BLaER1 treated with 17β-estradiol and CSF1 and Interleukin-3, amounts not matched to agents 10 nM and 100 nM (cell line): ENCODE measurements at regions not wholly inside any gene's neighbourhood (a gene's known extent, or its start where the extent isn't known, plus 50 kb on each side); places are given as distances from the start of the nearest gene placed in this dataset.
"Not testable (repeated sequence)": the region's sequence is repeated elsewhere in the genome, so short reads cannot be mapped to it uniquely, and the experiment has no call there.

ENCODE experiments used
- H3K27ac ChIP-seq, 11 experiments: shearing (Covaris generic); formaldehyde crosslinking; 2 replicates each; pipeline ENCODE4 v1.8.1; 2022
- H3K27me3 ChIP-seq, 11 experiments: shearing (Covaris generic); formaldehyde crosslinking; 2 replicates each; pipeline ENCODE4 v1.8.1; 2022
- H3K36me3 ChIP-seq, 11 experiments: shearing (Covaris generic); formaldehyde crosslinking; 2 replicates each; pipeline ENCODE4 v1.8.1; 2022
- H3K4me1 ChIP-seq, 10 experiments: shearing (Covaris generic); formaldehyde crosslinking; 2 replicates each; pipeline ENCODE4 v1.8.1; 2022
- H3K4me2 ChIP-seq, 11 experiments: shearing (Covaris generic); formaldehyde crosslinking; 2 replicates each; pipeline ENCODE4 v1.8.1; 2022
- H3K4me3 ChIP-seq, 10 experiments: shearing (Covaris generic); formaldehyde crosslinking; 2 replicates each; pipeline ENCODE4 v1.8.1; 2022
- H3K9ac ChIP-seq, 11 experiments: shearing (Covaris generic); formaldehyde crosslinking; 2 replicates each; pipeline ENCODE4 v1.8.1; 2022
- H3K9me3 ChIP-seq, 11 experiments: shearing (Covaris generic); formaldehyde crosslinking; replicated peaks in 1 of 11; 2 replicates each; pipeline ENCODE4 v1.8.1; 2022
- H4K20me1 ChIP-seq, 11 experiments: shearing (Covaris generic); formaldehyde crosslinking; 2 replicates each; pipeline ENCODE4 v1.8.1; 2022
- Cebpa-rat ChIP-seq, 11 experiments: shearing (Covaris generic); IDR thresholded peaks; 2 replicates each; pipeline ENCODE4 v1.8.1; 2022

- Histone ChIP-seq H3K9ac (no peak overlapping the region), H3K27ac (no peak overlapping the region), H3K4me1 (peaks cover 4 to 15% (median 12%) of the 10 kb centered on the region in 10 experiments; a peak in 16 of 20 replicates), H3K4me3 (peak overlapping the region in 4 of 10 experiments; percentile 72 to 74 (median 74); a peak in 3 of 20 replicates), H3K9me3 (peaks cover 0 to 9% (median 5%) of the 10 kb centered on the region in 11 experiments; a peak in 8 of 22 replicates), H3K27me3 (no peaks in the 10 kb centered on the region), H4K20me1 (no peaks in the 10 kb centered on the region), H3K4me2 (peak overlapping the region in 10 of 11 experiments; percentile 65 to 83 (median 78); a peak in 18 of 22 replicates), H3K36me3 (no peaks in the 10 kb centered on the region)
- no peak for TF ChIP-seq Cebpa-rat (IDR thresholded peaks at IDR 0.05)
Observed at GRCh38 chr12:9449181-9449580, 158.5 kb downstream of the KLRB1 start.

- H4K20me1 ChIP-seq, H3K27me3 ChIP-seq, H3K9me3 ChIP-seq, H3K36me3 ChIP-seq: not testable (repeated sequence)
- Histone ChIP-seq H3K9ac (peak overlapping the region; percentile 66 to 85 (median 81)), H3K4me3 (peak overlapping the region; percentile 69 to 81 (median 74)), H3K27ac (peak overlapping the region in 3 of 11 experiments; percentile 76 to 79 (median 77); a peak in 4 of 22 replicates), H3K4me2 (peak overlapping the region; percentile 65 to 83 (median 78)), H3K4me1 (peaks cover 4 to 15% (median 12%) of the 10 kb centered on the region in 10 experiments; a peak in 16 of 20 replicates)
Observed at GRCh38 chr12:9448648-9449047, 159.1 kb downstream of the KLRB1 start.

GRCh38 chr12:9447791-9448614, 159.7 kb downstream of the KLRB1 start:
- Histone ChIP-seq H3K4me3 (peak overlapping the region; percentile 69 to 81 (median 74)), H3K9ac (peak overlapping the region; percentile 66 to 85 (median 81)), H3K4me1 (peaks cover 6 to 18% (median 12%) of the 10 kb centered on the region in 10 experiments; a peak in 17 of 20 replicates), H3K4me2 (peak overlapping the region; percentile 65 to 83 (median 78)), H3K27ac (peak overlapping the region in 9 of 11 experiments; percentile 46 to 79 (median 72); a peak in 18 of 22 replicates)
- not testable (repeated sequence) for H3K27me3 ChIP-seq, H3K9me3 ChIP-seq, H4K20me1 ChIP-seq, H3K36me3 ChIP-seq

GRCh38 chr12:9446883-9447761, 160.6 kb downstream of the KLRB1 start:
- peak overlapping the region in 9 of 11 experiments; percentile 46 to 79 (median 72); a peak in 18 of 22 replicates for H3K27ac ChIP-seq
- H3K4me2 ChIP-seq = peak overlapping the region; percentile 65 to 83 (median 78)
- peak overlapping the region; percentile 69 to 81 (median 74) for H3K4me3 ChIP-seq

GRCh38 chr12:9440428-9440827, 167.3 kb downstream of the KLRB1 start:
- H3K9me3 ChIP-seq, H3K27ac ChIP-seq, H3K36me3 ChIP-seq, H3K4me3 ChIP-seq, H3K27me3 ChIP-seq, H3K9ac ChIP-seq, H4K20me1 ChIP-seq, H3K4me1 ChIP-seq, H3K4me2 ChIP-seq: not testable (repeated sequence)

More at GRCh38 chr12:9446883-9447761, 160.6 kb downstream of the KLRB1 start:
- Histone ChIP-seq H3K4me1 (peaks cover 8 to 19% (median 12%) of the 10 kb centered on the region in 10 experiments; a peak in 17 of 20 replicates), H3K9ac (peak overlapping the region; percentile 66 to 85 (median 81); a peak in 21 of 22 replicates)
- not testable (repeated sequence) for H3K27me3 ChIP-seq, H4K20me1 ChIP-seq, H3K9me3 ChIP-seq, H3K36me3 ChIP-seq

GRCh38 chr12:9435682-9436081, 172.0 kb downstream of the KLRB1 start:
- not testable (repeated sequence) for H3K4me2 ChIP-seq, H4K20me1 ChIP-seq, H3K9ac ChIP-seq, H3K4me3 ChIP-seq, H3K27me3 ChIP-seq, H3K36me3 ChIP-seq, H3K9me3 ChIP-seq, H3K4me1 ChIP-seq, H3K27ac ChIP-seq

- not testable (repeated sequence) for H3K9me3 ChIP-seq, H3K9ac ChIP-seq, H3K4me1 ChIP-seq, H3K4me2 ChIP-seq, H4K20me1 ChIP-seq, H3K27me3 ChIP-seq, H3K27ac ChIP-seq, H3K4me3 ChIP-seq
- H3K36me3 ChIP-seq = peaks cover 0 to 12% (median 0%) of the 10 kb centered on the region in 11 experiments; a peak in 5 of 22 replicates
Observed at GRCh38 chr12:9430385-9430784, 177.3 kb downstream of the KLRB1 start.

GRCh38 chr12:9428856-9429255, 178.9 kb downstream of the KLRB1 start:
- H3K4me2 ChIP-seq, H3K4me1 ChIP-seq, H3K27me3 ChIP-seq, H3K9me3 ChIP-seq, H3K4me3 ChIP-seq, H4K20me1 ChIP-seq, H3K9ac ChIP-seq, H3K27ac ChIP-seq: not testable (repeated sequence)
- peaks cover 0 to 16% (median 3%) of the 10 kb centered on the region in 11 experiments; a peak in 5 of 22 replicates for H3K36me3 ChIP-seq

- H4K20me1 ChIP-seq, H3K27me3 ChIP-seq, H3K9me3 ChIP-seq, H3K4me3 ChIP-seq, H3K4me2 ChIP-seq, H3K9ac ChIP-seq, H3K27ac ChIP-seq, H3K4me1 ChIP-seq: not testable (repeated sequence)
- H3K36me3 ChIP-seq = peaks cover 0 to 16% (median 4%) of the 10 kb centered on the region in 11 experiments; a peak in 7 of 22 replicates
Observed at GRCh38 chr12:9425429-9425828, 182.3 kb downstream of the KLRB1 start.

GRCh38 chr12:9424175-9424740, 183.5 kb downstream of the KLRB1 start:
- not testable (repeated sequence) for H3K4me2 ChIP-seq, H3K4me3 ChIP-seq, H4K20me1 ChIP-seq, H3K9ac ChIP-seq, H3K27me3 ChIP-seq, H3K9me3 ChIP-seq, H3K4me1 ChIP-seq, H3K27ac ChIP-seq
- H3K36me3 ChIP-seq = peaks cover 0 to 17% (median 4%) of the 10 kb centered on the region in 11 experiments; a peak in 7 of 22 replicates

GRCh38 chr12:9422689-9423088, 185.0 kb downstream of the KLRB1 start:
- H3K36me3 ChIP-seq = peaks cover 0 to 16% (median 4%) of the 10 kb centered on the region in 11 experiments; a peak in 7 of 22 replicates
- H3K27ac ChIP-seq, H3K9me3 ChIP-seq, H3K27me3 ChIP-seq, H3K4me1 ChIP-seq, H3K4me3 ChIP-seq, H4K20me1 ChIP-seq, H3K9ac ChIP-seq, H3K4me2 ChIP-seq: not testable (repeated sequence)

GRCh38 chr12:9421520-9422086, 186.1 kb downstream of the KLRB1 start:
- H4K20me1 ChIP-seq, H3K4me3 ChIP-seq, H3K4me1 ChIP-seq, H3K27me3 ChIP-seq, H3K9me3 ChIP-seq, H3K9ac ChIP-seq, H3K4me2 ChIP-seq, H3K27ac ChIP-seq: not testable (repeated sequence)
- peaks cover 0 to 16% (median 4%) of the 10 kb centered on the region in 11 experiments; a peak in 7 of 22 replicates for H3K36me3 ChIP-seq
